ENCODE measurements at regions not wholly inside any gene's neighbourhood (a gene's known extent, or its start where the extent isn't known, plus 50 kb on each side); places are given as distances from the start of the nearest gene placed in this dataset.

- no peak for DNase-seq
These were observed 366.5 kb downstream of the FOXA2 start for GRCh38 chr20:22217712-22218352.

DNA sequence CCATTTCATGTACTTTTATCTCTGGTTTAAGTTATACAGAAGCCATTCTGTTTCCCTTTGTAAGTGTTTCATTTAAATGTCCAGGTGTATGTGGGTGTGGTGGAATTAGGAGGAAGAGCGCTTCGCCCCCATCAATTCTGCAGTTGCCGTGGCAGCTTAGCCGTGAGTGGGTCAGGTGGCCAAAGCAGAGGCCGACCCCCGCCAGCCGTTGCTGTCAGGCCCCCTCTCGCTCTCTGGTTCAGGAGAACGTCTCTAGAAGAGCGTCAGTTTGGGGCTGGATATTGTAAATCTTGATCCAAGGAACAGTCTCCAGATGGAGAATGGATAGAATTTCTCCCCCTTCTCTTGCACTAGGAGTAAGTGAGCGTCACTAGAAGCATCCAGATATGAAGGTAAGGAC is 367.4 kb downstream of the FOXA2 start:
- no peak for DNase-seq

- DNase-seq, result no peak
These were observed 370.1 kb downstream of the FOXA2 start for GRCh38 chr20:22214296-22214695.

DNA sequence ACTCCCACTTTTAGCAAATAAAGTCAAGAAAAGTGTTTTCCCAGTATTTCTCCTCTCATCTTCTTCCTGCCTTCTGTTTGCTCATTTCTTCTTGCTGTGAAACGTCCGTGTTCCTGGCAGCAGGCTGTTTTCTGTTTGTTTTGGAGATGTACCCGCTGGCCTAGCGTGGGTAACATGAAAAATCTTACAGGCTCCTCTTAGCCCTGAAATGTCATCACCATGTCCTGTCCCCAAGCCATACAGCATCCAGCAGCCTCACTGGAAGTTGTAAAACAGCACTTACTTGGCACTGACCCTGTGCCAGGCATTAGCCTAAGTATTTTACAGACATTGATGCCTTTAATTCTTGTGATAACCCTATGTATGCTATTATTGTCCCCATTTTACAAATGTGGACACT is 371.1 kb downstream of the FOXA2 start:
- no peak for DNase-seq

GRCh38 chr20:22207280-22207679 is 377.1 kb downstream of the FOXA2 start:
- no peak for DNase-seq

- DNase-seq, result no peak
These were observed 379.6 kb downstream of the FOXA2 start for GRCh38 chr20:22204801-22205200.

DNA sequence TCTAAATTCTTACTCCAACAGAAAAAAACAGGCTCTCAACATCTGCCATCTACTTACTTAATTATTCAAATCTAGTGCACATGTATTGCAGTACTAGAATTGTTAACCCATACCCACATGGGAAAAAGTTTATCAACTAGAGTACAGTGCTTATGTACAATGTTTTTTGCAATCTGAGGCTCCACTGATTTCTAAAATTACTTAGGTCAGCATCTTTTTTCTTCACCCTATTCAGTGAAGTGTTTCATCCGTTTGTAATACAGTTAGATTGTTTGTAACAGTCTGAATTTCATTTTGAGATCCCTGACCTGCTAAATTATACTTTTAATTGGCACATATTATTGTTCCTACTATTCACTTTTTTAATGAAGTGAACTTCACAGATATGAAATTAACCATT is 402.2 kb downstream of the FOXA2 start:
- no peak for DNase-seq

DNA sequence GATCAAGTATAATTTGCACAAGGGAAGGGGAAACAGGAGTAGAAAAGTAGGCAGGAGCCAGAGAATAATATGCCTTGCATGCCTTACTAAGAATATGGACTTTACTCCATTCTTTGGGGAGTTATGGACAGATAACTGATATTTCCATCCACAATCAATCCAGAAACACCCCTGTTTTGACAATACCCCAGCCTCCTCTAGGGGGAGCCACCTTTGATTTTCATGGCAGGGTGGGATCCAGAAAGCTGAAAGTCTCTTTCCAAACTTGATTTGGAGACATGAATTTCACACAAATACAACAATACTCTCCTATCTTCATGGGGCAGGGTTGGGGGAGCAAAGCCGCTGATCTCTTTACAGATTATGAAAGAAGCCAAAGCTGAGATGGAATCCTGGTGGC is 404.1 kb downstream of the FOXA2 start:
- DNase-seq, result no peak

GRCh38 chr20:22160101-22160652 is 424.2 kb downstream of the FOXA2 start:
- no peak for DNase-seq

DNA sequence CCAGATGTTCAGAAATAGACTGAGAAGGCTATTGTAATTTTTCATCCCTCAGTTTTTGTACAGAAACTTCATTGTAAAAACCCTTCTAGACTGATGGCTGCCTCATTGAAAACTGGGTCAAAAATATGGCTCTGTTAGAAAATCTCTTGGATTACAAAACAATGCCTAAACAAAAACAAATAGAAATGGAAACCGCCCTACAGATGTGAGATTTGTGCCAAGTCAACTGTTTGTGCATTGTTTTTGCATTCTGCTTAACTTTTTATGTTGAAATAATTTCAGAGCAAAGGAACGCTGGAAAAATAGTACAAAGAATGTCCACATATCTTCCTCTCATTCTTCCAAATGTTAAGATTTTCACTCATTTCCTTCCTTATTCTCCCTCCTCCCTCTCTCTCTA is 425.1 kb downstream of the FOXA2 start:
- no peak for DNase-seq

DNA sequence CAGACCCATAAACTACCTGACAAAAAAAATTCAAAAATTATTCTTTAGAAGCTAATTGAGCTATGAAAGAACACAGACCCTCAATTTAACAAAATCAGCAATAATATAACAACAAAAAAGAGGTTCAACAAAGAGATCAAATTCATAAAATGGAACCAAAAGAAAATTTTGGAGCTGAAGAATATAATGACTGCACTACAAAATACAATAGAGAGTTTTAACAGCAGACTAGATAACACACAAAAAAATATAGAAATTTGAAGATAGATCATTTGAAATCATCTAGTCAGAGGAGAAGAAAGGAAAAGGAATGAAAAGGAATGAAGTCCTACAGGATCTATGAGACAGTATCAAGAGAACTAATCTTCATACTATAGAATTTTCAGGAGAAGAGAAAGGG is 422.1 kb downstream of the PAX1 start:
- no peak for DNase-seq

GRCh38 chr20:22106308-22106938 is 401.0 kb downstream of the PAX1 start:
- DNase-seq, result no peak

- no peak for DNase-seq
These were observed 396.1 kb downstream of the PAX1 start for GRCh38 chr20:22101606-22102005.

DNA sequence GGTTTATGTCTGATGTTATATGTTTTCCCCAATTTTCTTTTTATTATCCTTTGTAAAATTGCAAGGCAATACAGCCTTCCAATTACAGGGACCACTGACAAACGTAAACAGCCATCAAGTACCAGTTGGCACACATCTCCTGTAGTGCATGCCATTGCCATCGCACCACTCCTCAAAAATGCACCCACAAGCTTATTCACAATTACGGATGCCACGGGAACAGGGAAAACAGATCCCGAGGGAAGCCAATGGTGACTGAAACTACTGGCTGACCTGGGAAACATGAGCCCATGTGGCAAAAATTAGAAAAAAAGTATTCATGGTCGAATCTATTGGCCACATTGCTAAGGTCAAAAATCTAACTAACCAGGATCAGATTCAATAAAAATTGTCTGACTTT is 395.2 kb downstream of the PAX1 start:
- no peak for DNase-seq

DNA sequence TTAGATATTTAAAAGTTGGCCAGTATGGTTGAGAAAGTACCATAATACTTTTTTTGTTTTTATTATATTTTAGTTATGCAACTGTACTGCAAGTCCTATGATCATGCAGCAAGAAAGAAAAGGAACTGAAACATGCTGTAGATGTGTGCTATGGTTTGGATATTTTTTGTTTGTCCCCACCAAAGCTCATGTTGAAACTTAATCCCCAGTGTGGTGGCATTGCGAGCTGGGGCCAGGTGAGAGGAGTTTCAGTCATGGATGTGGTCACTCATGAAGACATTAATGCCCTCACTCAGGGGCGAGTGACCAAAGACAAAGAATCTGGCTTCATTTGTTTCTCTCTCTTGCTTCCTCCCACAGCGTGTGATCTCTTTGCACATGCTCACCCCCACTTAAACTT is 393.9 kb downstream of the PAX1 start:
- DNase-seq, result no peak

DNA sequence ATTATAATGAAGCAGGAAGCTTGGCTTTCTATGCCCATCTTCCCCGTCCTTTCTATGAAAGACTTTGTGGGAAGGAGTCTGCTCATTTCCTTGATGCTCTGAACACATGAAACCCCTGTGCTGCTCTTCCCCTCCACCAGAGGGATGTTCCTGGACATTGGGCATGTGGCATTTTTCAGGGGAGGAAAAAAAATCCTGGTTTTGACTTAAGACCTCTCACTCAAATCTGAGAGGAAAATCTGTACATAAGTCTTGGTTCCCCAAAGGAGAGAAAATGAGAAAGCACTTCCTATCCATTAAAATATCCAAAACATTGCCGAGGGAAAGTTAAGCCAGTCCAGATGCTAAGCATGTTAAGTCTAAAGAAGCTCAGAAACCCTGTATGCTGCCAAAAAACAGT is 393.0 kb downstream of the PAX1 start:
- no peak for DNase-seq

GRCh38 chr20:22093122-22093521 is 387.7 kb downstream of the PAX1 start:
- no peak for DNase-seq

GRCh38 chr20:22088882-22089281 is 383.4 kb downstream of the PAX1 start:
- no peak for DNase-seq

GRCh38 chr20:22080985-22081384 is 375.5 kb downstream of the PAX1 start:
- DNase-seq, result no peak

- no peak for DNase-seq
These were observed 369.2 kb downstream of the PAX1 start for GRCh38 chr20:22074635-22075034.

GRCh38 chr20:22071841-22072240 is 366.4 kb downstream of the PAX1 start:
- no peak for DNase-seq

- no peak for DNase-seq
These were observed 365.2 kb downstream of the PAX1 start for GRCh38 chr20:22070610-22071058.

- no peak for DNase-seq
These were observed 358.3 kb downstream of the PAX1 start for GRCh38 chr20:22063753-22064152.

DNA sequence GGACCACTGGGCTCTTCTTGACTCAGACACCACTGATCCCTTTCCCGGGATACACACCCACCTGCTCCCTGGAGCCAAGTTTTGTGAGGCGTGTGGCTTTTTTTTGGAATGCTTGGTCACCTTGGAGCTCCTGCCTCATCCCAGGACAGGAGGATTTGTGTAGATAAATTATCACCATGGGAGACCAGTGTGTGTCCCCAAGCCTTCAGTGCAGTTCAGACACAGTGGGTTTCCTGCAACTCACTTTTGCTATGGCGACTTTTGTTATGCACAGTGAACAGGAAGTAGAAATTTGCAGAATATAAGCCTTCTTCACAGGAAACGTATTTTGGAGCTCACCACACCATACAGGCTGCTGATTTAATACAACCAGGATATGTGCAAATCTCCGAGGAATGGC is 357.4 kb downstream of the PAX1 start:
- DNase-seq, result no peak

All from occipital lobe (tissue), 1 donor.